Upper lobe of left lung (tissue), 6 donors: ENCODE measurements at regions not wholly inside any gene's neighbourhood (a gene's known extent, or its start where the extent isn't known, plus 50 kb on each side); places are given as distances from the start of the nearest gene placed in this dataset.

Experiments used
- ATAC-seq, 2 donors: fragments of 200-7000 bp; cut with Tn5 transposase; one replicate each; pipeline ENCODE4 v1.9.1; 2022; ENCODE audit warnings: mild to moderate bottlenecking in 2 of 2, moderate library complexity in 2 of 2; ENCODE audit not compliant: low FRiP score in 2 of 2
- DNase-seq, 2 donors: peaks; one replicate each; pipeline ENCODE4 v3.0.0-alpha.2; 2019 to 2020
- H3K27ac ChIP-seq, 4 donors: fragments of 200-600 bp; sonication (generic); one replicate each; pipeline ENCODE4 v1.5.1; 2016 to 2019
- H3K27me3 ChIP-seq, 4 donors: fragments of 200-600 bp; sonication (generic); one replicate each; pipeline ENCODE4 v1.5.1; 2017 to 2019
- H3K36me3 ChIP-seq, 4 donors: fragments of 200-600 bp; sonication (generic); one replicate each; pipeline ENCODE4 v1.5.1; 2016 to 2019
- H3K4me1 ChIP-seq, 4 donors: fragments of 200-600 bp; sonication (generic); one replicate each; pipeline ENCODE4 v1.5.1; 2018 to 2019
- H3K4me3 ChIP-seq, 4 donors: fragments of 200-600 bp; sonication (generic); one replicate each; pipeline ENCODE4 v1.5.1; 2017 to 2019; ENCODE audit warnings: mild to moderate bottlenecking in 2 of 4, moderate library complexity in 1 of 4
- H3K9me3 ChIP-seq, 4 donors: fragments of 200-600 bp; sonication (generic); one replicate each; pipeline ENCODE4 v1.5.1; 2018 to 2019
- CTCF ChIP-seq, 6 experiments: fragments of 450-650 bp in 4 of 6; fragments of 200-600 bp in 2 of 6; sonication (generic) in 2 of 6; IDR thresholded peaks; one replicate each; pipeline ENCODE4 v1.5.1; 2016 to 2019; ENCODE audit warnings: antibody characterized with exemption in 6 of 6
- EP300 ChIP-seq, 4 donors: sonication (generic); formaldehyde crosslinking; IDR thresholded peaks; one replicate each; pipeline ENCODE4 v1.5.1; 2017; ENCODE audit warnings: antibody characterized with exemption in 4 of 4, control low read depth in 2 of 4
- POLR2A ChIP-seq, 4 donors: fragments of 450-650 bp; IDR thresholded peaks; one replicate each; pipeline ENCODE4 v1.5.1; 2016 to 2017; ENCODE audit warnings: antibody characterized with exemption in 4 of 4, mild to moderate bottlenecking in 2 of 4
- POLR2AphosphoS5 ChIP-seq, 2 donors: sonication (generic); formaldehyde crosslinking; IDR thresholded peaks; one replicate each; pipeline ENCODE4 v1.5.1; 2017; ENCODE audit warnings: antibody characterized with exemption in 2 of 2
- WGBS, 2 donors: methylation state at CpG; one replicate each; pipeline ENCODE4 v1.1.5; 2017 to 2018; 5-methylcytosine and 5-hydroxymethylcytosine counted together
- donor health status: DM: no; HTN: no; CAD: no; lungs with moderate emphysema.
- donor health status: DM: no; HTN: yes; CAD: no; lungs with severe emphysema.

GRCh38 chr15:70504299-70504951 lies 258.9 kb downstream of the UACA start:
- ATAC-seq (peak in 1 of 2 donors; percentile 64), DNase-seq (peak in 1 of 2 donors; percentile 78)
- H3K9me3 ChIP-seq = peaks cover 0 to 1% (median 0%) of the 10 kb centered on the region in 4 donors
- H3K27ac ChIP-seq = peak overlapping the region; percentile 36 to 80 (median 58)
- no peaks in the 10 kb centered on the region for H3K27me3 ChIP-seq
- H3K36me3 ChIP-seq = no peaks in the 10 kb centered on the region
- no peak overlapping the region for H3K4me3 ChIP-seq
- H3K4me1 ChIP-seq = peaks cover 32 to 54% (median 41%) of the 10 kb centered on the region in 4 donors
- WGBS, 2 donors = 32 to 37% methylated on average over 3 to 9 of the region's 9 CpGs
- TF ChIP-seq POLR2A (IDR thresholded peaks at IDR 0.05) = peak in 1 of 4 donors; percentile 61
- TF ChIP-seq POLR2AphosphoS5 (IDR thresholded peaks at IDR 0.05) = peak in 1 of 2 donors; percentile 39
- TF ChIP-seq CTCF (IDR thresholded peaks at IDR 0.05) = no peak
- no peak for TF ChIP-seq EP300 (IDR thresholded peaks at IDR 0.05)

- WGBS, 2 donors = 85% methylated on average over 10 of the region's 10 CpGs
- Histone ChIP-seq H3K27ac (peak overlapping the region in 2 of 4 donors; percentile 74 to 80), H3K4me1 (peaks cover 32 to 51% (median 40%) of the 10 kb centered on the region in 4 donors), H3K36me3 (no peaks in the 10 kb centered on the region), H3K4me3 (no peak overlapping the region), H3K27me3 (no peaks in the 10 kb centered on the region), H3K9me3 (no peaks in the 10 kb centered on the region)
- ATAC-seq (no peak), DNase-seq (no peak)
- no peak for TF ChIP-seq POLR2A (IDR thresholded peaks at IDR 0.05)
- TF ChIP-seq POLR2AphosphoS5 (IDR thresholded peaks at IDR 0.05) = no peak
- TF ChIP-seq EP300 (IDR thresholded peaks at IDR 0.05) = no peak
- TF ChIP-seq CTCF (IDR thresholded peaks at IDR 0.05) = no peak
These were observed 259.5 kb downstream of the UACA start for GRCh38 chr15:70503798-70504298.

GRCh38 chr15:70503073-70503745 lies 260.1 kb downstream of the UACA start:
- Histone ChIP-seq H3K27ac (no peak overlapping the region), H3K4me3 (no peak overlapping the region), H3K9me3 (no peaks in the 10 kb centered on the region), H3K27me3 (no peaks in the 10 kb centered on the region), H3K4me1 (peaks cover 28 to 45% (median 35%) of the 10 kb centered on the region in 4 donors), H3K36me3 (no peaks in the 10 kb centered on the region)
- TF ChIP-seq CTCF (IDR thresholded peaks at IDR 0.05) = no peak
- no peak for TF ChIP-seq EP300 (IDR thresholded peaks at IDR 0.05)
- TF ChIP-seq POLR2A (IDR thresholded peaks at IDR 0.05) = no peak
- no peak for TF ChIP-seq POLR2AphosphoS5 (IDR thresholded peaks at IDR 0.05)
- 86 to 88% methylated on average over 7 to 8 of the region's 8 CpGs for WGBS, 2 donors
- DNase-seq = no peak
- no peak for ATAC-seq

GRCh38 chr15:70502529-70502928 lies 260.8 kb downstream of the UACA start:
- Histone ChIP-seq H3K9me3 (no peaks in the 10 kb centered on the region), H3K36me3 (no peaks in the 10 kb centered on the region), H3K4me3 (no peak overlapping the region), H3K27ac (no peak overlapping the region), H3K27me3 (no peaks in the 10 kb centered on the region), H3K4me1 (peaks cover 27 to 38% (median 32%) of the 10 kb centered on the region in 4 donors)
- TF ChIP-seq CTCF (IDR thresholded peaks at IDR 0.05) (no peak), POLR2AphosphoS5 (IDR thresholded peaks at IDR 0.05) (no peak), POLR2A (IDR thresholded peaks at IDR 0.05) (no peak), EP300 (IDR thresholded peaks at IDR 0.05) (no peak)
- 95 to 99% methylated on average over 8 to 10 of the region's 10 CpGs for WGBS, 2 donors
- DNase-seq (no peak), ATAC-seq (no peak)
